GM19351 (cell line): ENCODE measurements at regions not wholly inside any gene's neighbourhood (a gene's known extent, or its start where the extent isn't known, plus 50 kb on each side); places are given as distances from the start of the nearest gene placed in this dataset.

ENCODE experiments used
- ATAC-seq: cut with Tn5 transposase; IDR thresholded peaks from one replicate; pipeline ENCODE4 v1.9.1; 2021; ENCODE audit warnings: mild to moderate bottlenecking, moderate library complexity; ENCODE audit not compliant: unreplicated experiment

DNA sequence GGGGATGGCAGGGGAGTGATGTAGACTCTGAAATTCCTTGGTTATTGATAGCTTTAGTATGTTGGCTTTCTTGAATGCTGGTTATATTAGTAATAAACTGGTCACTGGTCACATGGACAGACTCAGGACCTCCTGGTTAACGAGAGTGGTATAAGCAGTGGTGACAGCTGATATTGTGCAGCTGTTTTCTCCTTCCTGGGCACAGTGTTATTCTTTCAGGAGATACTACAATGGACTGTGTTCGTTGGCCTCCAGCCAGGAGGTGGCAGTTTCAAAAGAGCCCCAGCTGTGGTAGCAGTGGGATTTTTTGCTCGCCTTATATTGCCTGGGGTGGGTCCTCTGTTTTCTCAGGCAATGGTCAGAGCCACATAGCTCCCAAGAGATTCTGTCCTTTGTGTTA, 181.6 kb upstream of the RBMS3 start:
- no peak for ATAC-seq

DNA sequence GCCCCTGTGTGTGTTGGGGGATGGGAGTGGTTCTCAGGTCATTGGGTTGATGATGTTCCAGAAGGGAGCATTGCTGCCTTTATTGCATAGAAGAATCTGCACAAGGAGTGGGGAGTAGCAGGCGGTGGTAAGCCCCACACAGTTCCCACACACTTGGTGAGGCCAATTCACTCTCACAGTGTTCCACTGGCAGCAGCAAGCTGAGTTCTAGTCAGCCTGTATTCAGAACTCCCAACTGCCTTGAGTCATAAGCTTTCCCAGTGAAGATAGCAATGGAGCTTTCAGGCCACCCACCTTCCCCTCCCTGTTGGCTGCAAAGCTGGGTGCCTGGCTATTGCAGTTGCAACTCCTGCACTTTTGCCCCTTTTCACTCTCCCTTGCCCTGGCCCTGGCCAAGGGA, 181.1 kb upstream of the RBMS3 start:
- no peak for ATAC-seq

DNA sequence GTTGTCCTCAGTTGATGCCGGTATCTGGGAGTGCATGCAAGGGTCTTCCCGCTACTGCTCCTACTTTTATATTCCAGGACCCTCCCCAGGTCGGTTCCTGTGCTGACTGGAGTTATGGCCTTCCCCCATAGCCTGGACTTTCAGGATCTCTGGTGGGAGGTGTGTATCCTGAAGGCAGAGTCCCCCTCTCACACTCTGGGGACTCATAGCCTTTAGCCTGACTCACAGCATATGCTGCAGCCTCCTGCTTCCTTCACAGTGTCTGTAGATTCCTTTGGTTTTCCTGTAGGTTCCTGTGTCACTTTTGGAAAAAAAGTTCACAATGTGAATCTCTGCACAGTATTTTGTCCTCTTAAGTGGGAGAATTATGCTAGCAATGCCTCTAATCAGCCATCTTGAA, 180.6 kb upstream of the RBMS3 start:
- no peak for ATAC-seq

DNA sequence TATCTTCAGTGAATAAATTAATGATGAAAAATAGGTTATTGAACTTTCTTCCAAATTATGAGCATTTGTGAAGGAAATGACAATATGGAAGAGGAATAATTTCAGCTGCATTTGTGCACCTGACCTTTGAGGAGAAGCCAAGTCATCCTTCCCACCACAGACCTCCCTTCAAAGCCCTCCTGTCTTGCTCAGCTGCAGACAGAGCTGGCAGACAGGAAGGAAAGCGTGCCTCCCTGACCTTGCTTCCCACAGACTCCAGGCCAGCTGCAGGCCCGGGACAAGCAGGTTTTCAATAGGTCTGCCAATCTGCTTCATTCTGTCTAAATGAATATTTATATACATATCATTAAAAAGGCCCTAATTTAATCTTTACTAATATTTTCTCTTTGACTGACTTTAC, 152.9 kb upstream of the RBMS3 start:
- ATAC-seq, result no peak

DNA sequence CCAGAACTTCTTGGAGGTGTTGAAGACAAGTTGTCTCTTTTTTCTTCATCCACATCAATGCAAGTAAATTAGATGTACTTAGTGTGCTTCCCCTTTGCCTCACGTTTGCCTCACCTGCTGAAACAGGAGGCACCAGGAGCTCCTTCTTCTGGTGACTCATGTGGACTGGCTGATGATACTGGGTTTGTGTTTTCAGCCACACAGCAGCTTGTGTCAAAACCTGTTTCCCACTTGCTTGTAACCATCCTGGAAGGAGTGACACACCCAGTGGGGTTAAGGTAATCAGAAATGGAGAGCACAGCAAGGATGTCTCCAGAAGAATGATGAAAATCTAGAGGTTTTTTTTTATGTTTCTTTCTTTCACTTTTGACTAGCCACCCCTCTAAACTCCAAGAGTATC, 143.3 kb upstream of the RBMS3 start:
- no peak for ATAC-seq

DNA sequence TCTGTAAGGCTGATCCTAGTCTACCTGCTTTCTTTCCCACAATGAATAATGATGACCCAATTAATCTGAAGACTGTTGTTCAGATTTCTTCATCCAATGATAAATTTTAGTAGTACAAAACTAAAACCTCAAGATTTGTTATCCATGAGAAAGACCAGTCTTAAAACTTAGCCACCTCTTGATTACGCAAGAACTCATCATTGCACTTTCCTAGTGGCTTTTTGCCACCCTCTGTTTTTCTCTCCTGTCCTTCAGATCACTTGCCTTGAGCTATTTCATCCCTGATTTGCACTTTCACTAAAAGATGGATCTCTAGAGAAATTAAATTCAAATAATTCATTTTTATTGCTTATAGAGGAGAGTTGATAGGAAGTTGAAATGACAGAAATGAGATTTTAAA, 142.7 kb upstream of the RBMS3 start:
- ATAC-seq, result no peak

DNA sequence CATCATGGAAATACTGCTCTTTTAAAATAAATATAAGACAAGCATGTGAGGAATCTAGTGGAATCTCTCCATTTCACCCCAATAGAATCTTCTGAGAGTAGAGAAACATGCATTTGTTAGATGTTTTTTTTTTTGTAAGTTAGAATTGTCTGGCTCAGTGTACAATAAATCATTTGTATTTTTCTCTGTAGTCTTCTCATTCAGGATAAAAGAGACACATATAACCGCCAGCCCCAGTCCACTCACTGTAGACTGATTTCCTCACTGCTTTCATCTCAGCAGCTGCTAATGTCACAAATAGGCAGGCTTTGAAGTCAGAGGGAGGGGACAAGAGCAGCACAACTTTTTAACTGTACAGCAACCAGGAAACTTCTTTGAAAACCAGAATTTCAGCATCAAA, 140.2 kb upstream of the RBMS3 start:
- ATAC-seq, result no peak

DNA sequence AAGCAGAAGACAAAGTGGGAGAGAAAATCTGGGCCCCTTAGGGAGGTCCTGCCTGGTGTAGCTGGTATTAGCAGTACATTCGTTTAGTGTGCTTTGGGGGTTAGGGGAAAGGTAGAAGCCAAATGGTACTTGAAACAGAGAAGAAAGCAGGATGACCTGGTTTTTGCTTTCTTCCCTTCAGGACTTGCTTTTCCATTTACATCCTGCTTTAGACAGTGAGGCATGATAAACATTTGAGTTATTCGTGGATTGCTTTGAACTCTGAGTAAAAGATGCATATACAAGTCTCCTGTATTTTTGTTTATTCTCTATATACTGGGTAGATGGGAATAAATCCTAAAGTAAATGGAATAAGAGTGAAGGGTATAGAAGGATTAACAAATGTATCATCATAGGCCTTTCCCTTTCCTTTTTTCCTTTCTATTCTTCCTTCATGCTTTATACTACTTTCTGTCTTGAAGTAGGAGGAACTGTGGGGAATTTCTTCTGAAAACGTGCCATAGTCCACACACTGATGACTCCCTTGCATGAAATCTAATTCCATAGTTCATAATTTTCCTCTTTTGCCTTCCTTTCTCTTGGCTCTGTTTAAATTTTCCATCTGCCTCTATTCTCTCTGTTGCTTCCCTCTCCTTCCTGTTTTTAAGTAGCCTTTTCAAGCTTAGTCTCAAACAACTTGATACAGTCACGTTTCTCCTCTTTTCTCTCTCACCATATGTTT, 139.5 kb upstream of the RBMS3 start:
- ATAC-seq, result no peak

DNA sequence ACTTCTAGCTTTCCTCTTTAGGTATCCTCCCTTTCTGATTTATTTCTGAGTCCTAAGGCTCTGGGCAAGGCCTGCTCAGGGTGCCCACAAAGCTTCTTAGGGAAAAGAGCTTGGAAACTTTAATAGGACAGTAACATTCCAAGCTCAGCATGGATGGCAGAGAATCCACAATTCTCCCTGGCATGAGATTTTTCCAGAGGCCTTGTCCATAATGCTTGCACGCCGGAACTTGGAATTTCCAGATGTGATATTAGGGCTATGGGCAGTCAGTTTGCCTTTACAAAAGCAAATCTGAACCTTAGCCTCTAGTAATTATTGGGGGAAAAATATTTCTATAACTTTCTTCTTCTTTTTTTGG, 139.0 kb upstream of the RBMS3 start:
- ATAC-seq, result no peak

DNA sequence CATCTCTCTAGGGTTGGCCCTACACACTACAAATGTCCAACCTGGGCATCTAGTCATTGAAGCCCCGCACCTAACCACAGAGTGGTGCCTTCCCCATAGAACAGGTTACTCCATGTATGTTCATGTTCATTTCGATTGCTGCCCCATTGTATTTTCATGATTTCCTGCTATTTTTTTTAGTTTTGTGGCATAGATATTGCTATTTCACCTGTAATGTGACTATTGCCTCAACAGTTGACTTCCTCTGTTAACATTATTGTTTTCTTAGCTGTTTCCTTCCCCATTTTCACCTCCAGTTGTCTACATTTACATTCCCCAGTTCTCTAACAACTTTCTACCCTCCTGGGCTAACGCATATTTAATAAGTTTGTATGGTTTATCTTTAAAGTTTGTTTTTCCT, 137.7 kb upstream of the RBMS3 start:
- ATAC-seq, result no peak

DNA sequence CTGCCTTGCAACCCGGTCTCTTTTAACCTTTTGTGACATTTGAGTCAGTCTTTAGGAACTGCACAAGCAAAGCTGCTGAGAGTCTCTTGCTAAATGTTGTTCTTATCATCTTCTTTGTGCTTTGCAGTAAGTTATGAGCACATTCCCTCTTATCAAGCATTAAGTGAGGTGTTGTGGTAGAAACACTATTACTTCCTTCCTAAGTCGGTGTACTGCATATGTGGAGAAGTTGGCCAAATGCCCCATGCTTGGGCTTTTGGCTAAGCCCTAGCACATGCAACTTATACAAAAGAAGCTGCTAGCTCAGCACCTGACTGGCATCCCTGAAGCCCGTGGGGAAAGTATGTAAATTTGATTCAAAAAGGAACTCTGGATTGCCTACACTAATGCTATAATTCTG, 136.5 kb upstream of the RBMS3 start:
- no peak for ATAC-seq

DNA sequence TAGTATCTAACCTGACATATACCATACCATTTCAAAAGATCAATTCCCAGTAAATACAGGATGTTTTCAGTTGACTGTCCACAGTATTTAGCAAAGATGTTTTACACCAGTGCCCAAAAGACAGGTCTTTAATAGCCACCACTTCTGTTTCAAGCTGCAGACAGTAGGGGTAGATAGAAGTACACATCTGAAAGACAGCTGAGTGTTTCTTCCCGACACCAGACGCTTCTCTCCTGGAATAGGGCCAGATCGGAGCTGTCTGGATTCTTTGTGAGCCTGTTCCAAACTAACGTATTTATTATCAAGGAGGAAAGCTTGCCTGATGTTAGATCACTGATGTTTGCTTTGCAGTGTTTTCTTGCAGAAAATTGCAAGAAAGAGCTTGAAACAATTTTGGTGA, 136.1 kb upstream of the RBMS3 start:
- no peak for ATAC-seq

DNA sequence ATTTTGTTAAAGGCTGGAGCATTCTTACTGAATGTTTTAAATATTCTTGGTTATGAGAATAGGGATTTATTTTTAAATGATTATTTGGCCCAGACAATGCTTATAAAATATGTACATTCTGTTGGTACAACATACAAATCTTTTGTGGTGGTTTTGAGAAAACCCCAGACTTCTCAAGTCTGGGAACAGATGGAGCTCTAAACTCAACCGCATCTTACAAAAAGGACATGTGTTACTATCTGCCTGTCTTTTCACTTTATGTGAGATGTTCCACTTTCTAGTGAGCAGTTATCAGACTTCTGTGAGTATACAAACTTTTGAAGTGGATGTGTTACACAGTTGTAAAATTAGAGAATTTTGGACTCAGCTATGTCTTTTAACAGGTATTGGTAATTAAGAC, 135.5 kb upstream of the RBMS3 start:
- ATAC-seq, result no peak

DNA sequence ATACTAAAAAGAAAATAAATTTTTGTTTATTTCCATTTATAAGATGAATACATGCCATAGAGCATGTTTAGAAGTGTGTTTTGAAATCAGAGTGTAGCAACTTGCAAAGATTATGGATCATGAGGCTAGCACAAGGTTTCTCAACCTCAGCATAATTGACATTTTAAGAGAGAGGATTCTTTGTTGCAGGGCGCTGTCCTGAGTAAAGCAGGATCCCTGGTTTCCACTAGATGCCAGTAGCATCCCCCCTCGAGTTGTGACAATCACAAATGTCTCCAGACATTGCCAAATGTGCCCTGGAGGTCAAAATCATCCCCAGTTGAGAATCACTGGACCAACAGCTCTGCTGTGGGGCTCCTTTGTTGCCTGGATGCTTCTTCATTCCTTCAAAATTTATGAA, 128.5 kb upstream of the RBMS3 start:
- no peak for ATAC-seq

DNA sequence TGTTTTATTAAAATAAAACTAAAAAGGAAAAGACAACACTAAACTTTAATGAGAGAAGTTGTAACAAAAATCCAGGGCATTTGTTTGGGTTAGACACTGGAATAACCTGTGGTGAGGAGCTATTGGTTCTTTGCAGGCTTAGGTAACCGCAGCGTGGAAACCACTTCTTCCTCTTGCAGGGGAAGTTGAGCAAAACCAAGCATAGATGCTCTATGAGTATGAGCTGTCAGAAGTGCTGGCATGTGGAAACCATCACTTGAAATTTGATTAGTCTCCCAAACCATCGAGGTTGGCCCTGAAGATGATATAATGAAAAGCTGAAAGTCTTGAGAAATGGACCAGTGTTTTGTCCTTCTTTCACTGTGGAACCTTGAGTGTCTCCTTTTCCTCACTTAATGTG, 127.1 kb upstream of the RBMS3 start:
- peak; percentile 81 for ATAC-seq

DNA sequence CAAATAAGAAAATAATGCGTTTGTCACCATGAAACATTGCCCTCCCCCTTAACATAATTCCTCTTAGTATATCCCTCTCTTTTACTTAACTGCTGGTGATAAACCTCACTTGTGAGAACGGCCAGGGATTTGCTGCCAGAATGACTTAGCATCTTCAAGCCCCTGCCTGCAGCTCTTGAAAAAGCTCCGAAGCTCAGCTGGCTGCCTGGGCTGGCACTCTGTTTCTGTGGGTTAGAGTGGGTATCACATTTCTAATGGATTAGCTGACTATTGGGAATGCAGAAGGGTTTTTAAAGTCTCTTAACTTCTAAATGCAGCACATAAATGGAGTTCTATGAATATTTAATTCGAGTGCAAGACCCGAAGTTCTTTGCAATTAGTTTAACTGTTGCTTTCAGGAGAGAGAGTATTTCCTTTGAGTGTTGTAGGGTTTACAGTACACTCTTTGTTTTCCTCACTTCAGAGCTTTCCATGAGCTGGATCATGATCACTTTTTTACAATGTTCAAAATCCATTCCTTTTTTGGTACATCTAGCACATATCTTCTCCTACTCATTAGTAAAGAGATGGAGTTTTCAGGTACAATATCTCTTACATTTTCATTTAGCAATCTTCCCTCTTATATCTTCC, 124.7 kb upstream of the RBMS3 start:
- no peak for ATAC-seq

DNA sequence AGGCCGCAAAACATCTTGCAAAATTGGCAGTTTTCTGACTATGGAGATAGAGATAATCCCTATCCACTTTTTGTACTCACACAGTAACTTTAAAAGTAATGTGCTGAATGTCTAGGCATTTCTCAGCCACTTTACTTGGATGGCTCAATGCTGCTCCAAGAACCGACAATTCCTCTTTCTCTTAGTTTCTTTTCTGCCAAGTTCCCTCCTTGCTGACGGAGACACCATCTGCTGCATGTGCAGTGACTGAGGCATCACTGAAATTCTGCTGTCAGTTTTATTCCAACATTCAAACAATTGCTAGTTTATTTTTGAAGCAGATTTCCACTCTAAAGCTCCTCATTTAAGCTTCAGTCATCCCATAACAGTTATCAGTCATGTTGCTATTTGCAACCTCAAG, 116.0 kb upstream of the RBMS3 start:
- no peak for ATAC-seq

DNA sequence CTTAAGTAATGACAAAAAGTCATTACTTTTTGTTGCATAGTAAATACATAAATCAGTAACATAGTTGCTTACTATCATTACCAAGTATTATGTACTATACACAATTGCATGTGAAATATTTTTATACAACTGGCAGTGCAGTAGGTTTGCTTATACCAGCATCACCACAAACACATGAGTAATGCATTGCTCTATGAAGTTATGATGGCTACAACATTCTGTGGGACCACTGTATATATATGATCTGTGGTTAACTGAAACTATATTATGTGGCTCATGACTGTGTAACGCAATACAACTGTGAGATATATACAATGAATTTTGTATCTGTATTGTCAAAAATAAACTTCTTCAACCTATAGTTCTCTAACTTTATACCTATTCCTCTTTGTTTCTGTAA, 113.7 kb upstream of the RBMS3 start:
- no peak for ATAC-seq

DNA sequence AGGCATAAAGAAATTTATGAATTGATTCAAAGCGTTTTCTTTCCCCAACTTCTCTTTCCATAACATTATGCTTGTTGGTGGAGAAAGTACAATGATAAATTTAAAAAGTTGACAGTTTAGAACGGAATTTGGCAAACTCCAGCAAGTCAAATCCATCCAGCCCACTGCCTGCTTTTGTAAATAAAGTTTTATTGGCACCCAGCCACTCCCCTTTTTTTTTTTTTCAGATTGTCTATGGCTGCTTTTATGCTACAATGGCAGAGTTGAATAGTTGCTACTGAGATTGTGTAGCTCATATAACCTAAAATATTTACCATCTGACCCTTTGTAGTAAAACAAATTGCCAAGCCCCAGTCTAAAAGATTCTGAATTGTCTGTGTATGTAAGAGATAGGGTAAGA, 112.8 kb upstream of the RBMS3 start:
- no peak for ATAC-seq

DNA sequence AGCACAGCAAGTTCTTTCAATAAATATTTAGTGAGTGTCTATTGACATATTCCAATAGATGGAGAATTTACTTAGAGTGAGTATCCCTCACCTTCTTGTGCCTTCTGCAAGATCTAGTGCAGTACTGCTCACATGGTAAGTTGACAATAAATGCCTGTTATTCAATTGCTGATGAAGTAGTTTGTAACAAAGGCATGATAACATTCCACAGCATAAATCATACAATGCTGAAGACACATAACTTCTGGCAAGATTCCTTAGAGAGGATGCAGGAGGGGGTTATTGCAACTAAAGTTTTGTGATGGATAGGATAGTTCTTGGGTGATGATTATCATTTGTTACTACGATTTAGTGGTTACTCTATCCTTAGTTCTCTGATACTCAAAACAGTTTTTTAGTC, 112.2 kb upstream of the RBMS3 start:
- ATAC-seq, result no peak

DNA sequence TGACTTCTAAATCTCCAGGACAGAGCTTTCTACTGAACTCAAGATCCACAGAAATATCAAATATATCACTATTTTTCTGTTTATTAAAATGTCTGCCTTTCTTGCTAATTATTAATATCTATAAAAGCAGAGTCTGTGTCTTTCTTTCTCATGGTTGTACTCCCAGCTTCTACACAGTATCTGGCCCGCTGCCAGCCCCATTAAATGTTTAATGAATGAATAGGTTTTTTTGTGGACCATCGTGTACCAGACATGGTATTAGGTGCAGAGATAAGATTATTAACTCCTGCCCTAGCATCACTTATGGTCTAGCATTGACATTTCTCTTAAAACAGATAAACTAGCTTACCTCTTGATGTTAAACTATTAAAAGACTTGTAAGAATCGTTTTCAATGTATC, 111.4 kb upstream of the RBMS3 start:
- no peak for ATAC-seq

DNA sequence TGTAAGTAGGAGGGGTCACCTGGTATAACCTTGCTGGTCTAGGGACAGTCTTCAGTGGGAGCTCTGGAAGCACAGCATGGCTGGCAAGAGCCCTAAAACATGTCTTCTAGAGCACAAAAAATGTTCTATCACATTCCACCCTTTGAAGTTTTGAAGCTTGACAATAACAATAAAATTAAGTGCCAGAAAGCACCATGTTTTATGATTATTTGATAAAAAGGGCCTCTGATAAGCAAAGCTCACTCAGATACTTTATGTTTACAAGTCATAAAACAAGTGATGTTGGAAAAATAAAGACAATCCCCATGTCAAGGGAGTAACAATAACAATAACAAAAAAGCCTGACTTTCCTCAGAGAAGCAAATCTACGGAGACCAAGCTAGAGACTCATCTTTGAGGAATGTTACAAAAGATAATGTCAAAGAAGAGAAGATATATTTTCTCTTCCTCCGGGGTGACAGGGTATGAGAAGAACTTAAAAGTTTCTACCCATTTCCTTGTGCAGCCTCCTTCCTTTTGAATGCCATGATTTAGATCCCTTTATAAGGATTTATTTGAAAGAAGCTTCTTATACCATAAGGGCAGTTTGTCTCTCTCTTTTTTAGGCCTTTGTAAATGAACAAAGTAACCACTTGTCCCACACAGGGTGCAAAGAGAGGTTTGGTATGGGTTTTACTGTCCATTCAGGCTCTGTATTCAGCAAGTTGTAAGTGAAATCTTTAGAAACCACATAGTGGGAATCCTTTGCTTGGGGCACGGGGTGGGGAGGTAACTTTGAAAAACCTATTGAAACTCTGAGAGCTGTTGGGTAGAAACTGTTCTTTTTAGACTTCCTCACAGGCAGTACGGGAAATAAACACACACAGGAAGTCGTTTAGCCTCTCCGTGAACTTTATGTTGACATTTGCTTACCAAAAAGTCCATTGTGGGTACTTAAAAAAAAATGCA, 109.6 kb upstream of the RBMS3 start:
- peak; percentile 62 for ATAC-seq
